Left lung (tissue), 4 donors: ENCODE measurements at regions not wholly inside any gene's neighbourhood (a gene's known extent, or its start where the extent isn't known, plus 50 kb on each side); places are given as distances from the start of the nearest gene placed in this dataset.

Experiments
- ATAC-seq: fragments of 200-7000 bp; cut with Tn5 transposase; one replicate; pipeline ENCODE4 v1.9.1; 2020; ENCODE audit warnings: moderate library complexity
- DNase-seq, 4 donors: peaks; one replicate each; pipeline ENCODE4 v3.0.0-alpha.2; 2013 to 2020
- H3K27ac ChIP-seq, 2 donors: fragments of 200-600 bp; sonication (generic) in 1 of 2; one replicate each; pipeline versions ENCODE4 v1.5.0 to v1.8.0; 2020 to 2021
- H3K27me3 ChIP-seq, 2 donors: fragments of 200-600 bp; sonication (generic) in 1 of 2; one replicate each; pipeline versions ENCODE4 v1.5.0 to v1.8.0; 2020 to 2021
- H3K36me3 ChIP-seq, 2 donors: fragments of 200-600 bp; sonication (generic) in 1 of 2; one replicate each; pipeline versions ENCODE4 v1.5.0 to v1.8.0; 2020 to 2021
- H3K4me1 ChIP-seq, 2 donors: fragments of 200-600 bp; one replicate each; pipeline ENCODE4 v1.8.0; 2021
- H3K4me3 ChIP-seq, 2 donors: fragments of 200-600 bp; sonication (generic) in 1 of 2; one replicate each; pipeline versions ENCODE4 v1.5.0 to v1.8.0; 2020 to 2021; ENCODE audit warnings: mild to moderate bottlenecking in 1 of 2
- H3K9me3 ChIP-seq, 2 donors: fragments of 200-600 bp; sonication (generic) in 1 of 2; one replicate each; pipeline versions ENCODE4 v1.5.0 to v1.8.0; 2020 to 2021
- intact Hi-C, 2 donors: fragments of 100-400 bp; cut with DNase I; formaldehyde crosslinking; loops; one replicate each; pipeline versions ENCODE4 v1.11.2 to v1.14.2; 2022
- TF ChIP-seq, protein P1 (sequence below), 2 donors: fragments of 200-600 bp; sonication (generic) in 1 of 2; IDR thresholded peaks; one replicate each; pipeline versions ENCODE4 v1.5.0 to v1.8.0; 2021; ENCODE audit warnings: antibody characterized with exemption in 2 of 2
- donor health status: DM: no; HTN: yes; CAD: no.
- donor health status: DM: no; HTN: no; CAD: no.

DNA sequence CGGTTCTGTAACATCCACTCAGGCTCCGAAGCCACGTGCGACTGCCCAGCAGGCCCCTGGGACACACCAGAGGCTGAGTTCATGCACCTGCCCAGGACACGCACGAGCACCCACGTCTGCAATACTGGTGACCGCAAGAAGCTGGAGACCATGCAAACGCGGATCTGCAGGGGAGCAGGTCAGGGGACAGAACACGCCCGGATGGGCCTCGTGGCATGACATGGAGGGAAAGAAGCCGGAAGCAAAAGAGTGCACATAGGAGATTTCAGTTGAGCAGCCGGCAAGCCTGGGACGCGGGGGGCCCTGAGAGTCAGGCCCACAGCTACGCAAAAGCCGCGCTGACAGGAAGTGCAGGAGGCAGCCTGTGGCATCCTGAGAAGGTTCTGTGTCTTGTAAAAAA, 73.7 kb downstream of the FOXL3 start:
- intact Hi-C loops = no loop called here
- ATAC-seq (no peak), DNase-seq (peak in 1 of 4 donors; percentile 50)
- peaks cover 0 to 14% of the 10 kb centered on the region in 2 donors for H3K4me1 ChIP-seq
- H3K27me3 ChIP-seq = peaks cover 0 to 46% of the 10 kb centered on the region in 2 donors
- H3K9me3 ChIP-seq = peaks cover 0 to under 1% of the 10 kb centered on the region in 2 donors
- no peak overlapping the region for H3K4me3 ChIP-seq
- no peaks in the 10 kb centered on the region for H3K36me3 ChIP-seq
- no peak overlapping the region for H3K27ac ChIP-seq
- TF ChIP-seq, protein P1, sequence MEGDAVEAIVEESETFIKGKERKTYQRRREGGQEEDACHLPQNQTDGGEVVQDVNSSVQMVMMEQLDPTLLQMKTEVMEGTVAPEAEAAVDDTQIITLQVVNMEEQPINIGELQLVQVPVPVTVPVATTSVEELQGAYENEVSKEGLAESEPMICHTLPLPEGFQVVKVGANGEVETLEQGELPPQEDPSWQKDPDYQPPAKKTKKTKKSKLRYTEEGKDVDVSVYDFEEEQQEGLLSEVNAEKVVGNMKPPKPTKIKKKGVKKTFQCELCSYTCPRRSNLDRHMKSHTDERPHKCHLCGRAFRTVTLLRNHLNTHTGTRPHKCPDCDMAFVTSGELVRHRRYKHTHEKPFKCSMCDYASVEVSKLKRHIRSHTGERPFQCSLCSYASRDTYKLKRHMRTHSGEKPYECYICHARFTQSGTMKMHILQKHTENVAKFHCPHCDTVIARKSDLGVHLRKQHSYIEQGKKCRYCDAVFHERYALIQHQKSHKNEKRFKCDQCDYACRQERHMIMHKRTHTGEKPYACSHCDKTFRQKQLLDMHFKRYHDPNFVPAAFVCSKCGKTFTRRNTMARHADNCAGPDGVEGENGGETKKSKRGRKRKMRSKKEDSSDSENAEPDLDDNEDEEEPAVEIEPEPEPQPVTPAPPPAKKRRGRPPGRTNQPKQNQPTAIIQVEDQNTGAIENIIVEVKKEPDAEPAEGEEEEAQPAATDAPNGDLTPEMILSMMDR (IDR thresholded peaks at IDR 0.05) = no peak

DNA sequence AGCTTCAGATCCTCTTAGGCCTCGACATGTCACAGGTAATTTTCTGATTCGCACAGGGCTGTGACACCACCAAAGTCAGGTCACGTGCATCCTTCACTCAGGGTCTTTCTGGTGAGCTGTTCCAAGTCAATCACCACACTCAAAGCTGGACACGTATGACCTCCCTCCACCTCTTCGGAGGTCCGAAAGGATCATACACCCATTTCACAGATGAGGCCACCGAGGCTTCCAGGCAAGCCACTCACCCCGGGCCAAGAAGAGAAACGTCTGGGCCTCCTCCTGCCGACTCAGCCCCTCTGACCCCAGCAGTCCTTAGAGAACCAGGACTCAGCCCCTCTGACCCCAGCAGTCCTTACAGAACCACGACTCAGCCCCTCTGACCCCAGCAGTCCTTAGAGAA, 74.6 kb downstream of the FOXL3 start:
- H3K4me3 ChIP-seq = no peak overlapping the region
- no peak overlapping the region for H3K27ac ChIP-seq
- H3K9me3 ChIP-seq = no peaks in the 10 kb centered on the region
- intact Hi-C loops = no loop called here
- ATAC-seq (no peak), DNase-seq (peak in 1 of 4 donors; percentile 22)
- H3K27me3 ChIP-seq = peaks cover 0 to 44% of the 10 kb centered on the region in 2 donors
- no peaks in the 10 kb centered on the region for H3K36me3 ChIP-seq
- H3K4me1 ChIP-seq = peaks cover 0 to 14% of the 10 kb centered on the region in 2 donors
- TF ChIP-seq, protein P1 (IDR thresholded peaks at IDR 0.05) = no peak

DNA sequence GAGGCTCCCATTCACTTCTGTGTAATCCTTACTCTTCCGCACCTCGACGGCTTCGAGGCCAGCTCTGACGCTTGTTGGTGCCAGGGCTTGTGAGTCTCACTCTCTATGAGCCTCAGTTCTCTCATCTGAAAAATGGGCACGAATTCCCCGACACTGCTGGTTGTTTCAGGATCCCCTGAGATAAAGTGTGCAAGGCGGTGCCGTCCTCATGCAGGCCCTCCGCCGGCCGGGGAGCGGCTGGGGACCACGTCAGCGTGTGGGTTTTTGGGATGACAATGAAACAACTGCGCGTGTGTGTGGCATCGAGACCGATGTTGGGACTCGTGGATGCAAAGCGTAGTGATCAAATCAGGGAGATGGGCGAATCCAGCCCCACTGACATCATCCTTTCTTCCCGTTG, 75.6 kb downstream of the FOXL3 start:
- no peaks in the 10 kb centered on the region for H3K36me3 ChIP-seq
- DNase-seq = peak in 1 of 4 donors; percentile 24
- no peak overlapping the region for H3K27ac ChIP-seq
- no peak for ATAC-seq
- no peaks in the 10 kb centered on the region for H3K9me3 ChIP-seq
- TF ChIP-seq, protein P1 (IDR thresholded peaks at IDR 0.05) = no peak
- intact Hi-C loops = no loop called here
- peaks cover 0 to 10% of the 10 kb centered on the region in 2 donors for H3K4me1 ChIP-seq
- H3K27me3 ChIP-seq = peaks cover 0 to 33% of the 10 kb centered on the region in 2 donors
- H3K4me3 ChIP-seq = no peak overlapping the region

DNA sequence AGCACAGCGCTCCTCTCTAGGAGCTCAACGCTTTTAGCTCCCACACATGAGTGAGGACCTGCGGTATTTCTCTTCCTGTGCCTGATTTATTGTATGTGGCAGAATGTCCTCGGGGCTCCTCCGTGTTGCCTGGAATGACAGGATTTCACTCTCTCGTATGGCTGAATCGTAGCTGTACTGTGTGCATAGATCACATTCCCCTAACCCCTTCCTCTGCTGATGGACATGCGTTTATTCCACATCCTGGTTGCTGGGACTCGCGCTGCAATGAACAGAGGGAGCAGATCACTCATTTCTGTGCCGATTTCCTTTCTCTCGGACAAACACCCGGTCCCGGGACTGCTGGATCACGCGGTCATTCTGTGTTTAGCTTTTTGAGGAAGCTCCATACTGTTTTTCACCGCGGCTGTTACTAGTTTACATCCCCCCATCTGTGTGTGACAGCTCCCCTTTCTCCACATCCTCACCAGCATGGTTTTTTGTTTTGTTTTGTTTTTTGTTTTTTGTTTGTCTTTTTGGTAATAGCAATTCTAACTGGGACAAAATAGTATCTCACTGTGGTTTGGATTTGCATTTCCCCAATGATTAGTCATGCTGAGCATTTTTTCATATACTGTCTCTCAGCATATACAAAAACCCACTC, 76.3 kb downstream of the FOXL3 start:
- H3K27me3 ChIP-seq = peaks cover 0 to 28% of the 10 kb centered on the region in 2 donors
- no peak overlapping the region for H3K27ac ChIP-seq
- no peaks in the 10 kb centered on the region for H3K9me3 ChIP-seq
- TF ChIP-seq, protein P1 (IDR thresholded peaks at IDR 0.05) = no peak
- ATAC-seq (no peak), DNase-seq (peak in 1 of 4 donors; percentile 3)
- H3K36me3 ChIP-seq = no peaks in the 10 kb centered on the region
- no peak overlapping the region for H3K4me3 ChIP-seq
- intact Hi-C loops = no loop called here
- peaks cover 0 to 10% of the 10 kb centered on the region in 2 donors for H3K4me1 ChIP-seq

DNA sequence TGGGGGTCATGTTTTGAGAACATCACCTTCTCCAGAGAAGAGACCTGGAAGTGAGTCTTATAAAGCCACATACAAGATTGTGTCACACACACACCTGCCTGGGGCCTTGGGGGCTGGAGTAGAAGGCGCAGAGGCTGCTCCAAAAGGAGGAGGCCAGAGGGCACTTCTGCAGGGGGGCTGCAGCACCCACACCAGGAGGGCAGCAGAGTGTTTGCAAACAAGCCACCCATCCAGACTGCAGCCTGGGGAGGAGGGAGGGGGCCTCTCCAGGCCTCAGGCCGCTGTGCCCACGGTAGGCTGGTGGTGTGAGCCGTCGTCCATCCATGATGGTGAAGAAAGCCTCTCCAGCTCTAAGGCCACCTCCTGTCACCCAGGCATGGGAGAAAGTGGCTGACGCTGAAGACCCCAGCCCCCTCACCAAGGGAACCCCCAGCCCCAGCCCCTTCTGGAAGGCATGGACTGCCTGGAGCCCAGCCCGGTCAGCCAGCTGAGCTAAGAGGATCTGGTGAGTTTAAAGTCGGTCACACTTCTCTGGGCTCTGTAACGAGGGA, 77.5 kb downstream of the FOXL3 start:
- no peak overlapping the region for H3K4me3 ChIP-seq
- TF ChIP-seq, protein P1 (IDR thresholded peaks at IDR 0.05) = no peak
- peaks cover 0 to 3% of the 10 kb centered on the region in 2 donors for H3K4me1 ChIP-seq
- ATAC-seq (no peak), DNase-seq (peak in 1 of 4 donors; percentile 55)
- intact Hi-C loops = no loop called here
- no peaks in the 10 kb centered on the region for H3K36me3 ChIP-seq
- no peak overlapping the region for H3K27ac ChIP-seq
- peaks cover 0 to 28% of the 10 kb centered on the region in 2 donors for H3K27me3 ChIP-seq
- H3K9me3 ChIP-seq = no peaks in the 10 kb centered on the region
